Trophoblast cell (in vitro differentiated cells and primary cell): ENCODE measurements at regions not wholly inside any gene's neighbourhood (a gene's known extent, or its start where the extent isn't known, plus 50 kb on each side); places are given as distances from the start of the nearest gene placed in this dataset.

Experiments used
- DNase-seq, 2 donors: peaks; one replicate each; pipeline ENCODE4 v3.0.0-alpha.2; 2016
- H2AFZ ChIP-seq: 2 replicates; pipeline ENCODE4 v1.6.1; 2013; ENCODE audit warnings: low read length, moderate library complexity, mild to moderate bottlenecking; ENCODE audit not compliant: insufficient read depth, poor library complexity
- H2AK5ac ChIP-seq: 2 replicates; pipeline ENCODE4 v1.6.1; 2013; ENCODE audit warnings: mild to moderate bottlenecking, low read length
- H2BK120ac ChIP-seq: 2 replicates; pipeline ENCODE4 v1.6.1; 2013; ENCODE audit warnings: low read length, mild to moderate bottlenecking, moderate library complexity; ENCODE audit not compliant: insufficient read depth, poor library complexity
- H2BK12ac ChIP-seq: 2 replicates; pipeline ENCODE4 v1.6.1; 2013; ENCODE audit warnings: mild to moderate bottlenecking, low read length, moderate library complexity
- H2BK5ac ChIP-seq: 2 replicates; pipeline ENCODE4 v1.6.1; 2013; ENCODE audit warnings: low read length, low read depth, moderate library complexity, mild to moderate bottlenecking; ENCODE audit not compliant: poor library complexity
- H3K14ac ChIP-seq: 2 replicates; pipeline ENCODE4 v1.6.1; 2013; ENCODE audit warnings: mild to moderate bottlenecking, low read length
- H3K18ac ChIP-seq: 2 replicates; pipeline ENCODE4 v1.6.1; 2013; ENCODE audit warnings: mild to moderate bottlenecking, low read length
- H3K23ac ChIP-seq: 2 replicates; pipeline ENCODE4 v1.6.1; 2013; ENCODE audit warnings: low read length
- H3K27ac ChIP-seq: 2 replicates; pipeline ENCODE4 v1.5.1; 2013; ENCODE audit warnings: low read depth, mild to moderate bottlenecking, inconsistent platforms, low read length, moderate library complexity
- H3K27me3 ChIP-seq: 2 replicates; pipeline ENCODE4 v1.6.1; 2013; ENCODE audit warnings: inconsistent platforms, mild to moderate bottlenecking, low read length, moderate library complexity; ENCODE audit not compliant: insufficient read depth
- H3K36me3 ChIP-seq, 2 experiments: 1 replicate in 1 of 2; 2 replicates in 1 of 2; pipeline ENCODE4 v1.6.1; 2013; ENCODE audit warnings: low read length in 2 of 2, mild to moderate bottlenecking in 2 of 2, moderate library complexity in 1 of 2; ENCODE audit not compliant: insufficient read depth in 2 of 2, control insufficient read depth in 1 of 2
- H3K4ac ChIP-seq: 2 replicates; pipeline ENCODE4 v1.6.1; 2013; ENCODE audit warnings: low read depth, mild to moderate bottlenecking, low read length, moderate library complexity
- H3K4me1 ChIP-seq, 2 experiments: 1 replicate in 1 of 2; 2 replicates in 1 of 2; pipeline ENCODE4 v1.6.1; 2013; ENCODE audit warnings: low read length in 2 of 2, mild to moderate bottlenecking in 2 of 2, moderate library complexity in 1 of 2; ENCODE audit not compliant: insufficient read depth in 2 of 2, control insufficient read depth in 1 of 2
- H3K4me2 ChIP-seq: 2 replicates; pipeline ENCODE4 v1.6.1; 2013; ENCODE audit warnings: inconsistent platforms, mild to moderate bottlenecking, low read length, moderate library complexity
- H3K4me3 ChIP-seq: 2 replicates; pipeline ENCODE4 v1.5.1; 2013; ENCODE audit warnings: mild to moderate bottlenecking, low read depth, low read length, inconsistent platforms
- H3K79me1 ChIP-seq: one replicate; pipeline ENCODE4 v1.6.1; 2013; ENCODE audit warnings: low read length
- H3K79me2 ChIP-seq: 2 replicates; pipeline ENCODE4 v1.6.1; 2013; ENCODE audit warnings: low read length, mild to moderate bottlenecking; ENCODE audit not compliant: control insufficient read depth, insufficient read depth, poor library complexity
- H3K9ac ChIP-seq: 2 replicates; pipeline ENCODE4 v1.6.1; 2013; ENCODE audit warnings: mild to moderate bottlenecking, low read length
- H3K9me3 ChIP-seq: 2 replicates; pipeline ENCODE4 v1.6.1; 2013; ENCODE audit warnings: low read depth, mild to moderate bottlenecking, control low read depth, inconsistent platforms, low read length; ENCODE audit not compliant: insufficient read depth
- H4K12ac ChIP-seq: 2 replicates; pipeline ENCODE4 v1.6.1; 2013; ENCODE audit warnings: low read depth, mild to moderate bottlenecking, low read length, moderate library complexity
- H4K8ac ChIP-seq: 2 replicates; pipeline ENCODE4 v1.6.1; 2013; ENCODE audit warnings: low read depth, mild to moderate bottlenecking, low read length, moderate library complexity
- H4K91ac ChIP-seq: one replicate; pipeline ENCODE4 v1.6.1; 2013; ENCODE audit warnings: low read depth, mild to moderate bottlenecking, low read length, moderate library complexity
- WGBS: extraction: QIAGEN DNeasy Blood & Tissue Kit; methylation state at CpG from one replicate; pipeline ENCODE4 v1.1.7; 2013; ENCODE audit warnings: missing lambda C conversion rate; ENCODE audit not compliant: insufficient read length, insufficient coverage; ENCODE audit errors: extremely low coverage; 5-methylcytosine and 5-hydroxymethylcytosine counted together

DNA sequence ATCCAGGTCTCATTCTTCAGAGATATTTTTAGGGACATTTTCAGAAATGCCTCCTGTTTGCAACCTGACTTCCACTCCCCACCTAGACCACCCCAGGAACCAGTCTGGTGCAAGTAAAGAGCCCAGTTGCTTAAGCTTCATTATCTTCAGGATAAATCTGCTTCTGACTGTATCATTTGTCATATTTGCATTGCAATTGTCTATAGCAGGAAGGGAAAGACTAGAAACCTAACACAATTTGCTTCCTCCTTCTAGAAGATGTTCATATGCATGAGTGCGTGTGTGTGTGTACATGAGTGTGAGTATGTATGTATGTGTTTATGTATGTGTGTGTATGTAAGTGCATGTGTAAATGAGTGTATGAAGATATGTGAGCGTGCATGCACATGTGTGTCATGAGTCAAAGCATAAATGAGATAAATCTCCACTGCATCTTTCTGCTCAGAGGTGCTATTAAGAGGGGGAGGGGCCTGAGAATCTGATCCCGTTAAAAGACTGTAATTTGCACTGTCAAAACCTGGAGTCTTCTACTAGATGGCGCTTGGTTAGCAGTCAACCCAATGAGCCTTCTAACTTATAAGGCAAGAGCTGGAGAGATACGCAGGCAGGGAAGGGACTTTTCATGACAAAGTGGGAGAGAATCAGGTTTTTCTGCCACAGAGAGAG lies 178.8 kb upstream of the KL start:
- H4K8ac ChIP-seq: no peak overlapping the region
- H2BK120ac ChIP-seq: no peak overlapping the region
- no CpG with 5 or more reads among the region's 5 CpGs for WGBS
- H3K27me3 ChIP-seq: no peaks in the 10 kb centered on the region
- no peak overlapping the region for H2AFZ ChIP-seq
- no peak overlapping the region for H4K12ac ChIP-seq
- H2BK12ac ChIP-seq: no peak overlapping the region
- no peaks in the 10 kb centered on the region for H3K79me1 ChIP-seq
- no peak overlapping the region for H3K4me2 ChIP-seq
- H3K27ac ChIP-seq: no peak overlapping the region
- H3K4ac ChIP-seq: no peak overlapping the region
- no peak for DNase-seq
- no peak overlapping the region for H3K23ac ChIP-seq
- no peaks in the 10 kb centered on the region for H3K79me2 ChIP-seq
- peaks cover 3 to 5% of the 10 kb centered on the region in 2 experiments for H3K4me1 ChIP-seq
- no peak overlapping the region for H4K91ac ChIP-seq
- no peak overlapping the region for H2BK5ac ChIP-seq
- H2AK5ac ChIP-seq: no peak overlapping the region
- H3K18ac ChIP-seq: no peak overlapping the region
- H3K14ac ChIP-seq: no peak overlapping the region
- H3K9me3 ChIP-seq: no peaks in the 10 kb centered on the region
- no peaks in the 10 kb centered on the region for H3K36me3 ChIP-seq
- H3K9ac ChIP-seq: no peak overlapping the region
- no peak overlapping the region for H3K4me3 ChIP-seq

DNA sequence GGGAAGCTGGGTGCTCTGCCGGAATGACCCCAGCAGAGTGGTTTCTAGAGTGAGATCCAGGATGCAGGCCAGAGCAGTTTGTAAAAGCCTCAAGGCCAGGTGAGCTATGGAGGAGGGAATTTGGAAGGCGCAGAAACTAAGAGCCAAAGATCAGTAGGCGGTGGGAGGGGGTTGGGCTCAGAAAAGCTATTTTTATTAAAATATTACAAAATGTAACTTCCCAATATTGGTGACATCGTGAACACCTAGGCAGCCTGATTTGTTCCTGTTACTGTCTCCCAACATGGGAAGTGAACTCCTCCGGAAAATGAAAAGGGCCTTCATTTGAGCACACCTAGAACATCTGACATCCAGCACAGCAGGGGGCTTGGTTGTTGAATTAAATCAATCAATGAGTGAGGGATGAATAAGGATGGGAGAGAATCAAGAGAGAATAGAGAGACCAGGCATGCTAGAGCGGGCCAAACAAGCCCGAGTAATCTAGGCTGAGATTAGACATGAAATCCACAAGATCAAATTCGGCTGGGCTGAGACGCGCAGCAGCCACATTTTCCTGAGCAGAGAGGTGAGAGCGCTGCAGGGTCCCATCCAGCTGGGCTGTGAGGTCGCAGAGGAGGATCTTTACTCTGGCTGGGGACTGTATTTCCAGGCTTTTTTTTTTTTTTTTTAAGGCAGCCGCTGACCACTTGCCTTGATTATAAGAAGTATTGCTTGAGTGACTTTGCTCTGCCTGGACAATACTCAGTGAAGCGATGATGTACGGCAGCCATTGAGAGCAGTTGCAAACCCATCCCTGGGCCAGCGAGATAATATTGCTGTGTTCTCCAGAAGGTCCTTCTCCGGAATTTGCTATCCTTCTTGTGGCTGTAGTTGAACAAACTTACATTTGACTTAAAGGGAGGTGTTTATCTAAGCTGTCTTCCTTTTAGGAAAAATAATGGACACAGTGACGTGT lies 178.0 kb upstream of the KL start:
- Histone ChIP-seq H2BK120ac (no peak overlapping the region), H4K12ac (no peak overlapping the region), H3K4ac (no peak overlapping the region), H3K27me3 (no peaks in the 10 kb centered on the region), H3K79me2 (no peaks in the 10 kb centered on the region), H3K23ac (no peak overlapping the region), H3K14ac (no peak overlapping the region), H2BK12ac (no peak overlapping the region), H3K36me3 (no peaks in the 10 kb centered on the region), H3K18ac (no peak overlapping the region), H2AFZ (no peak overlapping the region), H3K27ac (no peak overlapping the region), H4K8ac (no peak overlapping the region), H3K4me3 (no peak overlapping the region), H2AK5ac (no peak overlapping the region), H3K4me2 (no peak overlapping the region), H3K9ac (no peak overlapping the region), H3K9me3 (no peaks in the 10 kb centered on the region), H3K79me1 (no peaks in the 10 kb centered on the region), H4K91ac (no peak overlapping the region), H3K4me1 (peaks cover 3 to 5% of the 10 kb centered on the region in 2 experiments), H2BK5ac (no peak overlapping the region)
- no peak for DNase-seq
- WGBS: no CpG with 5 or more reads among the region's 18 CpGs

DNA sequence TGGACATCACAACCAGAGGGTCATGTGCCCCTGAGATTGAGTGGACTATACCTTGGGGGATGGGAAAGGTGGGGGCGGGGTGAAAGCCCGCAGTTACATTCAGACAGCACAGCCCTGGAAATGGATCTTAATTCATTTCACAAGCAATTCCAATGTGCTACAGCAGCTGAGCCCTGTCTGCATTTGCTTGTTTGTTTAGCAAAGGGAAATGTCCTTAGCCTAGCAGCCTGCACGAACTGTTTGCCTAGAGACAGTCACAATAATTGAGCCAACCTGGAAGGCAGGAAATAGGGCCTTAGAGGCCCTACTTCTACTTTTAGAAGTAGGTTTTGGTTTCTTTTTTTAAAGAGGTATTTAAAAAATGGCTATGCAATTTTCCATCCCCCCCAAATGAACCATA lies 177.3 kb upstream of the KL start:
- Histone ChIP-seq H3K9me3 (no peaks in the 10 kb centered on the region), H3K4me1 (peaks cover 3 to 5% of the 10 kb centered on the region in 2 experiments), H3K9ac (no peak overlapping the region), H3K23ac (no peak overlapping the region), H3K27me3 (no peaks in the 10 kb centered on the region), H2AFZ (no peak overlapping the region), H4K91ac (no peak overlapping the region), H2AK5ac (no peak overlapping the region), H2BK120ac (no peak overlapping the region), H3K36me3 (no peaks in the 10 kb centered on the region), H3K4ac (no peak overlapping the region), H4K12ac (no peak overlapping the region), H3K79me2 (no peaks in the 10 kb centered on the region), H3K79me1 (no peaks in the 10 kb centered on the region), H3K4me2 (no peak overlapping the region), H3K18ac (no peak overlapping the region), H3K4me3 (no peak overlapping the region), H3K27ac (no peak overlapping the region), H4K8ac (no peak overlapping the region), H3K14ac (no peak overlapping the region), H2BK5ac (no peak overlapping the region), H2BK12ac (no peak overlapping the region)
- no CpG with 5 or more reads among the region's 3 CpGs for WGBS
- DNase-seq: no peak

DNA sequence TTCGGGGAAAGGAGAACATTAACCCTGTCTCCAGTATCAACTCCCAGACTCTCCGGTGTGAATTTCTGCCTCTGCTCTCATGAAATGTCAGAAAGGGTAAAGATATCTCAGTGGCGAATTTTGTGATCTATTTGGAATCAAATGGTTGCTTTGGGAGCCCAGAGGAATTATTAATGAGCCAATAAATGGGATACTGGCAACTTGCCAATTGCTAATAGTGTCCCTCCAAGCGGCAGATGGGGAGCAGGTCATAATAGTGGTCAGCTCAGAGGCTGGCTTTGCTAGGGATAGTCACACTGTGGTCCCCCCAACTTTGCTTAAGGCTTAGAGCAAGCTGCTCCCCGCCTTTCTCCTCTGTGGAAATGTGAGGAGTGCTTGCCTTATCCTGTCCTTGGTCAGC lies 176.1 kb upstream of the KL start:
- Histone ChIP-seq H3K4ac (no peak overlapping the region), H2AK5ac (no peak overlapping the region), H4K91ac (no peak overlapping the region), H3K9me3 (no peaks in the 10 kb centered on the region), H3K9ac (no peak overlapping the region), H3K4me3 (no peak overlapping the region), H3K18ac (no peak overlapping the region), H3K4me2 (no peak overlapping the region), H3K4me1 (peaks cover 3 to 5% of the 10 kb centered on the region in 2 experiments), H4K8ac (no peak overlapping the region), H4K12ac (no peak overlapping the region), H2BK120ac (no peak overlapping the region), H3K79me1 (no peaks in the 10 kb centered on the region), H3K14ac (no peak overlapping the region), H3K36me3 (no peaks in the 10 kb centered on the region), H3K27me3 (no peaks in the 10 kb centered on the region), H2BK5ac (no peak overlapping the region), H2BK12ac (no peak overlapping the region), H3K79me2 (no peaks in the 10 kb centered on the region), H3K23ac (no peak overlapping the region), H2AFZ (no peak overlapping the region), H3K27ac (no peak overlapping the region)
- no CpG with 5 or more reads among the region's 5 CpGs for WGBS
- DNase-seq: no peak
